ENCODE measurements at regions not wholly inside any gene's neighbourhood (a gene's known extent, or its start where the extent isn't known, plus 50 kb on each side); places are given as distances from the start of the nearest gene placed in this dataset.

GRCh38 chr22:22982616-22983015 is 87.7 kb upstream of the GNAZ start:
- Histone ChIP-seq H3K4me3 (ENCODE audit: low read depth in 1 of 2, low read length in 2 of 2) (no peak overlapping the region), H3K36me3 (ENCODE audit: insufficient read depth, low read length) (no peaks in the 10 kb centered on the region), H3K9me3 (ENCODE audit: insufficient read depth, low read length, severe bottlenecking) (peaks cover 16% of the 10 kb centered on the region), H3K4me1 (ENCODE audit: insufficient read depth, low read length) (peaks cover 15% of the 10 kb centered on the region), H3K4me2 (ENCODE audit: insufficient read depth, low read length) (no peak overlapping the region), H3K27me3 (ENCODE audit: insufficient read depth, low read length, poor library complexity) (no peaks in the 10 kb centered on the region), H3K9ac (ENCODE audit: low read depth, low read length) (no peak overlapping the region), H4K20me1 (ENCODE audit: insufficient read depth, low read length) (no peaks in the 10 kb centered on the region), H3K27ac (ENCODE audit: low read length) (no peak overlapping the region), H2AFZ (ENCODE audit: low read depth, low read length) (no peak overlapping the region), H3K79me2 (ENCODE audit: insufficient read depth, low read length) (no peaks in the 10 kb centered on the region)
- TF ChIP-seq, protein P1, sequence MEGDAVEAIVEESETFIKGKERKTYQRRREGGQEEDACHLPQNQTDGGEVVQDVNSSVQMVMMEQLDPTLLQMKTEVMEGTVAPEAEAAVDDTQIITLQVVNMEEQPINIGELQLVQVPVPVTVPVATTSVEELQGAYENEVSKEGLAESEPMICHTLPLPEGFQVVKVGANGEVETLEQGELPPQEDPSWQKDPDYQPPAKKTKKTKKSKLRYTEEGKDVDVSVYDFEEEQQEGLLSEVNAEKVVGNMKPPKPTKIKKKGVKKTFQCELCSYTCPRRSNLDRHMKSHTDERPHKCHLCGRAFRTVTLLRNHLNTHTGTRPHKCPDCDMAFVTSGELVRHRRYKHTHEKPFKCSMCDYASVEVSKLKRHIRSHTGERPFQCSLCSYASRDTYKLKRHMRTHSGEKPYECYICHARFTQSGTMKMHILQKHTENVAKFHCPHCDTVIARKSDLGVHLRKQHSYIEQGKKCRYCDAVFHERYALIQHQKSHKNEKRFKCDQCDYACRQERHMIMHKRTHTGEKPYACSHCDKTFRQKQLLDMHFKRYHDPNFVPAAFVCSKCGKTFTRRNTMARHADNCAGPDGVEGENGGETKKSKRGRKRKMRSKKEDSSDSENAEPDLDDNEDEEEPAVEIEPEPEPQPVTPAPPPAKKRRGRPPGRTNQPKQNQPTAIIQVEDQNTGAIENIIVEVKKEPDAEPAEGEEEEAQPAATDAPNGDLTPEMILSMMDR (IDR thresholded peaks at IDR 0.05; ENCODE audit: borderline replicate concordance, extremely low read depth, low read length, poor library complexity, severe bottlenecking), result no peak
- TF ChIP-seq EZH2 (IDR thresholded peaks at IDR 0.05; ENCODE audit: borderline replicate concordance, low read depth, low read length, severe bottlenecking), result no peak
- ATAC-seq (ENCODE audit: insufficient read depth, low read depth) (no peak), DNase-seq (no peak)

GRCh38 chr22:22983123-22983522 is 87.2 kb upstream of the GNAZ start:
- DNase-seq, result peak; percentile 57
- Histone ChIP-seq H4K20me1 (ENCODE audit: insufficient read depth, low read length) (no peaks in the 10 kb centered on the region), H3K4me1 (ENCODE audit: insufficient read depth, low read length) (peaks cover 15% of the 10 kb centered on the region), H3K79me2 (ENCODE audit: insufficient read depth, low read length) (no peaks in the 10 kb centered on the region), H3K27ac (ENCODE audit: low read length) (no peak overlapping the region), H3K4me2 (ENCODE audit: insufficient read depth, low read length) (no peak overlapping the region), H3K36me3 (ENCODE audit: insufficient read depth, low read length) (no peaks in the 10 kb centered on the region), H3K27me3 (ENCODE audit: insufficient read depth, low read length, poor library complexity) (no peaks in the 10 kb centered on the region), H2AFZ (ENCODE audit: low read depth, low read length) (no peak overlapping the region), H3K9me3 (ENCODE audit: insufficient read depth, low read length, severe bottlenecking) (peaks cover 16% of the 10 kb centered on the region), H3K9ac (ENCODE audit: low read depth, low read length) (no peak overlapping the region), H3K4me3 (ENCODE audit: low read depth in 1 of 2, low read length in 2 of 2) (no peak overlapping the region)
- ATAC-seq (ENCODE audit: insufficient read depth, low read depth), result peak; percentile 86
- TF ChIP-seq EZH2 (IDR thresholded peaks at IDR 0.05; ENCODE audit: borderline replicate concordance, low read depth, low read length, severe bottlenecking), result no peak
- TF ChIP-seq, protein P1 (IDR thresholded peaks at IDR 0.05; ENCODE audit: borderline replicate concordance, extremely low read depth, low read length, poor library complexity, severe bottlenecking), result no peak

- Histone ChIP-seq H3K4me3 (ENCODE audit: low read depth in 1 of 2, low read length in 2 of 2) (no peak overlapping the region), H3K4me1 (ENCODE audit: insufficient read depth, low read length) (peaks cover 15% of the 10 kb centered on the region), H2AFZ (ENCODE audit: low read depth, low read length) (no peak overlapping the region), H3K79me2 (ENCODE audit: insufficient read depth, low read length) (no peaks in the 10 kb centered on the region), H3K27ac (ENCODE audit: low read length) (no peak overlapping the region), H3K4me2 (ENCODE audit: insufficient read depth, low read length) (no peak overlapping the region), H3K36me3 (ENCODE audit: insufficient read depth, low read length) (no peaks in the 10 kb centered on the region), H3K27me3 (ENCODE audit: insufficient read depth, low read length, poor library complexity) (no peaks in the 10 kb centered on the region), H4K20me1 (ENCODE audit: insufficient read depth, low read length) (no peaks in the 10 kb centered on the region), H3K9ac (ENCODE audit: low read depth, low read length) (no peak overlapping the region), H3K9me3 (ENCODE audit: insufficient read depth, low read length, severe bottlenecking) (peaks cover 16% of the 10 kb centered on the region)
- DNase-seq, result no peak
- TF ChIP-seq, protein P1 (IDR thresholded peaks at IDR 0.05; ENCODE audit: borderline replicate concordance, extremely low read depth, low read length, poor library complexity, severe bottlenecking), result no peak
- no peak for TF ChIP-seq EZH2 (IDR thresholded peaks at IDR 0.05; ENCODE audit: borderline replicate concordance, low read depth, low read length, severe bottlenecking)
- ATAC-seq (ENCODE audit: insufficient read depth, low read depth), result no peak
Observed at GRCh38 chr22:22983816-22984215, 86.5 kb upstream of the GNAZ start.

DNA sequence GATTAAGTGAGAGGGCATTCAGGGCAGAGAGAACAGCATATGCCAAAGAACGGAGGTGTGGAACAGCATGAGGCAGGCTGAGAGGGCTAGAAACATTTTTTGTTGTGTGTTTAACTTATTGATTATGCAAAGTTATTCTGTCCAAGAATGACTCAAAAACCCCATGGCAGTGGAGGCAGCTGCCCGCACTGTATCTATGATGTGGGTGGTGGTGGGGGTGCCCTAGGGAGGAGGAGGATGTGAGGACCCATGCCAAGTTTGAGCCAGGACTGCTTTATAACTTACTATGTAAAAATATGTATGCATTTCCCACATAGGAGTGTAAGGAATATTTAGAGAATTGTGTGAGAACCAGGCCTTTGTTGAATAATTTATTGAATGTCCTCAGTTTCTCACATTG is 85.4 kb upstream of the GNAZ start:
- H3K79me2 ChIP-seq (ENCODE audit: insufficient read depth, low read length), result no peaks in the 10 kb centered on the region
- ATAC-seq (ENCODE audit: insufficient read depth, low read depth), result no peak

More for the DNA sequence above, 85.4 kb upstream of the GNAZ start:
- Histone ChIP-seq H3K36me3 (ENCODE audit: insufficient read depth, low read length) (no peaks in the 10 kb centered on the region), H3K4me2 (ENCODE audit: insufficient read depth, low read length) (no peak overlapping the region), H3K9me3 (ENCODE audit: insufficient read depth, low read length, severe bottlenecking) (peaks cover 16% of the 10 kb centered on the region), H2AFZ (ENCODE audit: low read depth, low read length) (no peak overlapping the region), H3K4me3 (ENCODE audit: low read depth in 1 of 2, low read length in 2 of 2) (no peak overlapping the region), H4K20me1 (ENCODE audit: insufficient read depth, low read length) (no peaks in the 10 kb centered on the region), H3K4me1 (ENCODE audit: insufficient read depth, low read length) (peaks cover 15% of the 10 kb centered on the region), H3K9ac (ENCODE audit: low read depth, low read length) (no peak overlapping the region), H3K27ac (ENCODE audit: low read length) (no peak overlapping the region), H3K27me3 (ENCODE audit: insufficient read depth, low read length, poor library complexity) (no peaks in the 10 kb centered on the region)
- DNase-seq, result no peak
- TF ChIP-seq EZH2 (IDR thresholded peaks at IDR 0.05; ENCODE audit: borderline replicate concordance, low read depth, low read length, severe bottlenecking), result no peak
- TF ChIP-seq, protein P1 (IDR thresholded peaks at IDR 0.05; ENCODE audit: borderline replicate concordance, extremely low read depth, low read length, poor library complexity, severe bottlenecking), result no peak

Data from DND-41 (cell line).